ENCODE measurements at regions not wholly inside any gene's neighbourhood (a gene's known extent, or its start where the extent isn't known, plus 50 kb on each side); places are given as distances from the start of the nearest gene placed in this dataset.

GRCh38 chr5:60369391-60369790 lies 330.6 kb downstream of the DEPDC1B start:
- no peak for DNase-seq

GRCh38 chr5:60368100-60368499 lies 331.9 kb downstream of the DEPDC1B start:
- DNase-seq, result no peak

GRCh38 chr5:60366489-60366888 lies 333.5 kb downstream of the DEPDC1B start:
- DNase-seq, result no peak

- no peak for DNase-seq
Measured at GRCh38 chr5:60365001-60365400, 335.0 kb downstream of the DEPDC1B start.

- no peak for DNase-seq
Measured at GRCh38 chr5:60362158-60362557, 337.8 kb downstream of the DEPDC1B start.

- DNase-seq, result no peak
Measured at GRCh38 chr5:60360355-60360754, 339.6 kb downstream of the DEPDC1B start.

- DNase-seq, result no peak
Measured at GRCh38 chr5:60357302-60357701, 342.7 kb downstream of the DEPDC1B start.

GRCh38 chr5:60356745-60357144 lies 343.2 kb downstream of the DEPDC1B start:
- DNase-seq, result no peak

GRCh38 chr5:60355181-60355580 lies 344.8 kb downstream of the DEPDC1B start:
- DNase-seq, result no peak

- no peak for DNase-seq
Measured at GRCh38 chr5:60354311-60354710, 345.7 kb downstream of the DEPDC1B start.

- DNase-seq, result no peak
Measured at GRCh38 chr5:60352992-60353599, 346.9 kb downstream of the DEPDC1B start.

- DNase-seq, result no peak
Measured at GRCh38 chr5:60350794-60351193, 349.2 kb downstream of the DEPDC1B start.

GRCh38 chr5:60349891-60350415 lies 350.0 kb downstream of the DEPDC1B start:
- DNase-seq, result no peak

GRCh38 chr5:60346393-60346792 lies 353.6 kb downstream of the DEPDC1B start:
- no peak for DNase-seq

- DNase-seq, result no peak
Measured at GRCh38 chr5:60343102-60343501, 356.9 kb downstream of the DEPDC1B start.

GRCh38 chr5:60340965-60341471 lies 358.9 kb downstream of the DEPDC1B start:
- DNase-seq, result no peak

GRCh38 chr5:60340326-60340725 lies 359.6 kb downstream of the DEPDC1B start:
- DNase-seq, result no peak

GRCh38 chr5:60339691-60340201 lies 360.2 kb downstream of the DEPDC1B start:
- DNase-seq, result no peak

- no peak for DNase-seq
Measured at GRCh38 chr5:60338846-60339245, 361.1 kb downstream of the DEPDC1B start.

- DNase-seq, result no peak
Measured at GRCh38 chr5:60336491-60336890, 363.5 kb downstream of the DEPDC1B start.

GRCh38 chr5:60335913-60336312 lies 364.1 kb downstream of the DEPDC1B start:
- no peak for DNase-seq

GRCh38 chr5:60334281-60334713 lies 365.7 kb downstream of the DEPDC1B start:
- DNase-seq, result no peak

- no peak for DNase-seq
Measured at GRCh38 chr5:60333005-60333571, 366.9 kb downstream of the DEPDC1B start.

- no peak for DNase-seq
Measured at GRCh38 chr5:60332244-60333004, 367.5 kb downstream of the DEPDC1B start.
